Astrocyte (in vitro differentiated cells and primary cell): ENCODE measurements at regions not wholly inside any gene's neighbourhood (a gene's known extent, or its start where the extent isn't known, plus 50 kb on each side); places are given as distances from the start of the nearest gene placed in this dataset.

Source experiments
- DNase-seq: peaks from one replicate; pipeline ENCODE4 v3.0.0-alpha.2; 2010; ENCODE audit warnings: low read depth
- FAIRE-seq: peaks from 2 replicates; lab custom pipeline; 2011; peaks lifted over from hg19 to GRCh38; lab: Jason Lieb, UNC
- H2AFZ ChIP-seq: 2 replicates; pipeline ENCODE4 v1.6.0; 2012; ENCODE audit warnings: low read depth, low read length, inconsistent platforms
- H3K27ac ChIP-seq: 2 replicates; pipeline ENCODE4 v1.5.1; 2011; ENCODE audit warnings: low read depth, low read length, inconsistent platforms
- H3K27me3 ChIP-seq: 2 replicates; pipeline ENCODE4 v1.6.0; 2011; ENCODE audit warnings: low read length, inconsistent platforms; ENCODE audit not compliant: insufficient read depth
- H3K36me3 ChIP-seq: 2 replicates; pipeline ENCODE4 v1.5.1; 2011; ENCODE audit warnings: low read length, inconsistent platforms; ENCODE audit not compliant: insufficient read depth
- H3K4me1 ChIP-seq: 2 replicates; pipeline ENCODE4 v1.5.1; 2011; ENCODE audit warnings: low read length, inconsistent platforms; ENCODE audit not compliant: insufficient read depth
- H3K4me2 ChIP-seq: 2 replicates; pipeline ENCODE4 v1.6.0; 2012; ENCODE audit warnings: low read length, inconsistent platforms
- H3K4me3 ChIP-seq: 2 replicates; pipeline ENCODE4 v1.5.1; 2011; ENCODE audit warnings: low read depth, mild to moderate bottlenecking, low read length, inconsistent platforms; ENCODE audit not compliant: insufficient read depth
- H3K79me2 ChIP-seq: 2 replicates; pipeline ENCODE4 v1.6.0; 2012; ENCODE audit warnings: mild to moderate bottlenecking, low read length, inconsistent platforms; ENCODE audit not compliant: insufficient read depth
- H3K9ac ChIP-seq: 2 replicates; pipeline ENCODE4 v1.6.0; 2012; ENCODE audit warnings: mild to moderate bottlenecking, low read length, inconsistent platforms
- H3K9me3 ChIP-seq: 2 replicates; pipeline ENCODE4 v1.5.1; 2012; ENCODE audit warnings: low read depth, mild to moderate bottlenecking, low read length, inconsistent platforms; ENCODE audit not compliant: insufficient read depth
- H4K20me1 ChIP-seq: 2 replicates; pipeline ENCODE4 v1.6.0; 2012; ENCODE audit warnings: low read length, inconsistent platforms; ENCODE audit not compliant: insufficient read depth
- H3K27ac Mint-ChIP-seq: one replicate; pipeline ENCODE4 v1.8.0; 2021; ENCODE audit warnings: mild to moderate bottlenecking, mixed read lengths; ENCODE audit not compliant: unreplicated experiment
- H3K27me3 Mint-ChIP-seq: one replicate; pipeline ENCODE4 v1.8.0; 2021; ENCODE audit warnings: low read depth, mixed read lengths; ENCODE audit not compliant: unreplicated experiment
- H3K36me3 Mint-ChIP-seq: one replicate; pipeline ENCODE4 v1.8.0; 2021; ENCODE audit warnings: low read depth, mixed read lengths; ENCODE audit not compliant: unreplicated experiment
- H3K4me1 Mint-ChIP-seq: one replicate; pipeline ENCODE4 v1.8.0; 2021; ENCODE audit warnings: low read depth, mixed read lengths; ENCODE audit not compliant: unreplicated experiment
- H3K4me3 Mint-ChIP-seq: one replicate; pipeline ENCODE4 v1.8.0; 2021; ENCODE audit warnings: mild to moderate bottlenecking, moderate library complexity, mixed read lengths; ENCODE audit not compliant: unreplicated experiment
- H3K9me3 Mint-ChIP-seq: one replicate; pipeline ENCODE4 v1.8.0; 2021; ENCODE audit warnings: mild to moderate bottlenecking, mixed read lengths; ENCODE audit not compliant: unreplicated experiment
- CTCF ChIP-seq: IDR thresholded peaks from 2 replicates; pipeline ENCODE4 v1.5.1; 2011; ENCODE audit warnings: low read depth, mild to moderate bottlenecking, inconsistent platforms, low read length, moderate library complexity; ENCODE audit not compliant: insufficient read depth
- EZH2 ChIP-seq: IDR thresholded peaks from 2 replicates; pipeline ENCODE4 v1.6.1; 2012; ENCODE audit warnings: mild to moderate bottlenecking, low read length, inconsistent platforms; ENCODE audit not compliant: insufficient read depth

GRCh38 chr3:25090698-25091453 is 337.2 kb upstream of the RARB start:
- Histone ChIP-seq H3K79me2 (no peaks in the 10 kb centered on the region), H3K4me3 (no peak overlapping the region), H3K4me2 (no peak overlapping the region), H3K36me3 (no peaks in the 10 kb centered on the region), H2AFZ (no peak overlapping the region), H4K20me1 (no peaks in the 10 kb centered on the region), H3K9ac (no peak overlapping the region), H3K27me3 (no peaks in the 10 kb centered on the region), H3K4me1 (no peaks in the 10 kb centered on the region), H3K27ac (no peak overlapping the region), H3K9me3 (no peaks in the 10 kb centered on the region)
- DNase-seq = no peak
- TF ChIP-seq EZH2 (no peak), CTCF (no peak)
- no peak overlapping the region for H3K4me3 Mint-ChIP-seq
- H3K36me3 Mint-ChIP-seq = no peaks in the 10 kb centered on the region
- H3K27me3 Mint-ChIP-seq = peaks cover 3% of the 10 kb centered on the region
- no peak overlapping the region for H3K27ac Mint-ChIP-seq
- H3K9me3 Mint-ChIP-seq = no peaks in the 10 kb centered on the region
- H3K4me1 Mint-ChIP-seq = no peaks in the 10 kb centered on the region
- FAIRE-seq = no peak

- Mint-ChIP-seq H3K4me1 (no peaks in the 10 kb centered on the region), H3K27me3 (peaks cover 3% of the 10 kb centered on the region), H3K9me3 (no peaks in the 10 kb centered on the region), H3K4me3 (no peak overlapping the region), H3K27ac (no peak overlapping the region), H3K36me3 (no peaks in the 10 kb centered on the region)
- H3K36me3 ChIP-seq = no peaks in the 10 kb centered on the region
- no peak overlapping the region for H2AFZ ChIP-seq
- H3K9ac ChIP-seq = no peak overlapping the region
- TF ChIP-seq CTCF (no peak), EZH2 (no peak)
- no peaks in the 10 kb centered on the region for H3K4me1 ChIP-seq
- FAIRE-seq (no peak), DNase-seq (no peak)
- no peak overlapping the region for H3K27ac ChIP-seq
- H3K9me3 ChIP-seq = no peaks in the 10 kb centered on the region
- H3K4me2 ChIP-seq = no peak overlapping the region
- no peak overlapping the region for H3K4me3 ChIP-seq
- no peaks in the 10 kb centered on the region for H4K20me1 ChIP-seq
- no peaks in the 10 kb centered on the region for H3K27me3 ChIP-seq
- no peaks in the 10 kb centered on the region for H3K79me2 ChIP-seq
These were observed 336.1 kb upstream of the RARB start for GRCh38 chr3:25091934-25092333.

GRCh38 chr3:25094932-25095685 is 333.0 kb upstream of the RARB start:
- Histone ChIP-seq H4K20me1 (no peaks in the 10 kb centered on the region), H3K9me3 (no peaks in the 10 kb centered on the region), H3K36me3 (no peaks in the 10 kb centered on the region), H3K4me3 (no peak overlapping the region), H3K27me3 (no peaks in the 10 kb centered on the region), H2AFZ (no peak overlapping the region), H3K4me2 (no peak overlapping the region), H3K79me2 (no peaks in the 10 kb centered on the region), H3K9ac (no peak overlapping the region), H3K4me1 (no peaks in the 10 kb centered on the region), H3K27ac (no peak overlapping the region)
- no peak for TF ChIP-seq CTCF
- no peak for TF ChIP-seq EZH2
- H3K4me3 Mint-ChIP-seq = no peak overlapping the region
- DNase-seq (no peak), FAIRE-seq (no peak)
- peaks cover 12% of the 10 kb centered on the region for H3K27me3 Mint-ChIP-seq
- H3K9me3 Mint-ChIP-seq = no peaks in the 10 kb centered on the region
- no peaks in the 10 kb centered on the region for H3K4me1 Mint-ChIP-seq
- no peaks in the 10 kb centered on the region for H3K36me3 Mint-ChIP-seq
- no peak overlapping the region for H3K27ac Mint-ChIP-seq
